ENCODE measurements at regions not wholly inside any gene's neighbourhood (a gene's known extent, or its start where the extent isn't known, plus 50 kb on each side); places are given as distances from the start of the nearest gene placed in this dataset.

GRCh38 chr10:91726355-91726754 lies 71.9 kb upstream of the TNKS2 start:
- Mint-ChIP-seq H3K4me1 (ENCODE audit: low read depth) (peaks cover 7% of the 10 kb centered on the region), H3K36me3 (ENCODE audit: low read depth) (no peaks in the 10 kb centered on the region), H3K27me3 (ENCODE audit: low read depth) (no peaks in the 10 kb centered on the region), H3K4me3 (ENCODE audit: unreplicated experiment) (no peak overlapping the region), H3K27ac (ENCODE audit: unreplicated experiment) (no peak overlapping the region), H3K9me3 (ENCODE audit: low read depth) (no peaks in the 10 kb centered on the region)
- TF ChIP-seq CTCF (IDR thresholded peaks at IDR 0.05), result no peak
- no peak for DNase-seq (ENCODE audit: low spot score)

- no peak for DNase-seq (ENCODE audit: low spot score)
- Mint-ChIP-seq H3K27me3 (ENCODE audit: low read depth) (no peaks in the 10 kb centered on the region), H3K27ac (ENCODE audit: unreplicated experiment) (no peak overlapping the region), H3K4me3 (ENCODE audit: unreplicated experiment) (no peak overlapping the region), H3K9me3 (ENCODE audit: low read depth) (no peaks in the 10 kb centered on the region), H3K36me3 (ENCODE audit: low read depth) (no peaks in the 10 kb centered on the region), H3K4me1 (ENCODE audit: low read depth) (peaks cover 7% of the 10 kb centered on the region)
- TF ChIP-seq CTCF (IDR thresholded peaks at IDR 0.05), result no peak
Observed at GRCh38 chr10:91724933-91725332, 73.3 kb upstream of the TNKS2 start.

DNA sequence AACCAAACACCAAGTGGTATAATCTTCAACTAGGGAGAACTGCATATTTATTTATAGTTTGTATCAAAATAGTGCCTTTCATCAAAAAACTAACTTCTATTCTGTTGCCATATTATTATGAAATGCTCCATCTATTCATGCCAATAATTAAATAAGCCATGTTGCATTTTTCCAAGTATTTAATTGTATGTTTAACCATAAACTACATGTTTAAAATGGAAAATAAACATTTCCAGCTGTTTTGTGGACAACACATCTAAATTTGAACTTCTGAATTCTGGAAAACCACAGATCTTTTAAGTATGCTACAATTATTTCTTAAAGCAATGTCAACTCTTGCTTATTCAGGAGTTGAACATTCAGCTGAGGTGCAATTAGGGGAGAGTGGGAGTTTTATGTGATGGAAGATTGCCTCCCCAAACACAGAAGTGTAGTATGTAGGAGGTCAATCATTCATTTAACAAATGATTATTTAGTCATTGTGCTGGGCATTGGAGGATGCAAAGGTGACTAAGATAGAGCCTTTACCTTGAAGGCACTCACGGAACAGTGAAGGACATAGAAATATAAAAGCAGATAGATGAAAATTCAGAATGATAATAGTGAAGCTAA lies 80.7 kb upstream of the PPP1R3C start:
- H3K36me3 Mint-ChIP-seq (ENCODE audit: low read depth), result no peaks in the 10 kb centered on the region
- no peak for TF ChIP-seq CTCF (IDR thresholded peaks at IDR 0.05)
- no peak overlapping the region for H3K4me3 Mint-ChIP-seq (ENCODE audit: unreplicated experiment)
- no peaks in the 10 kb centered on the region for H3K27me3 Mint-ChIP-seq (ENCODE audit: low read depth)
- no peak overlapping the region for H3K27ac Mint-ChIP-seq (ENCODE audit: unreplicated experiment)
- DNase-seq (ENCODE audit: low spot score), result no peak
- H3K9me3 Mint-ChIP-seq (ENCODE audit: low read depth), result no peaks in the 10 kb centered on the region
- peaks cover 25% of the 10 kb centered on the region for H3K4me1 Mint-ChIP-seq (ENCODE audit: low read depth)

DNA sequence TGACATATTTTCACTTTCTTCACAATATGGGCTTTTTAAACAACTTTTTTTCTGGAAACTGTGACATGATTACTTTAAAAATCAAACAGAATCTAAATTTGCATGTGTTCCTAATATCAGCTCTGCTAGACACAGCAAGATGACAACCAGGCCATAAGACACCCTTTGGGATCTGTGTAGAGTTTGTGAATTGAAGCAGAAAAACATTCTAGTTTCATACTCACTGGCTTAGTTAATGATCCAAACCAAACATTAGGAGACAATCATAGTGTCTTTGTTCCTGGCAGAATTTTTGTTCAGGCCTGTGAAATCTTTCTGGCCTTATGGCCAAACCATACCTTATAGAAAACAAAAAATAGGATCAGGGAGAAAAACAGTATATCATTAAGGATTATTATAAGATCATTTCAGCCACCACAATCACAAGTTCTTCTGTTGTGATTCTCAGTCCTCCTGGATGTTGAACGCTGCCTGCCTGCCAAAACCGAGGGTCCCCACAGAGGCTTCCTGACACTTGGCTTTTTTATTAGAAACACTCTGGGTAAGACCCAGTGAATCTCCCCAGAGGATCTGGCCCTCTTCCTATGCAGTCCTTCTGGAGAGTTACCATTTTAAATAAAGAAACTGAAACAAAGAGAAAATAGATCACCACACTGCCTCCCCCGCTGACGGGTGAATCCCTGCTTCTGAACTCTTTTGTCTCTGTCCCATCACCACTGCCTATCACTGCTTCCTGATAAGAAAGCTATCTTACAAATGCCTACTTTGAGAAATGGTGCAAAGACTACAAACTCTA lies 79.2 kb upstream of the PPP1R3C start:
- H3K9me3 Mint-ChIP-seq (ENCODE audit: low read depth), result no peaks in the 10 kb centered on the region
- H3K27ac Mint-ChIP-seq (ENCODE audit: unreplicated experiment), result peak overlapping the region; percentile 65
- H3K27me3 Mint-ChIP-seq (ENCODE audit: low read depth), result no peaks in the 10 kb centered on the region
- peaks cover 39% of the 10 kb centered on the region for H3K4me1 Mint-ChIP-seq (ENCODE audit: low read depth)
- no peak for DNase-seq (ENCODE audit: low spot score)
- no peaks in the 10 kb centered on the region for H3K36me3 Mint-ChIP-seq (ENCODE audit: low read depth)
- no peak overlapping the region for H3K4me3 Mint-ChIP-seq (ENCODE audit: unreplicated experiment)
- no peak for TF ChIP-seq CTCF (IDR thresholded peaks at IDR 0.05)

GRCh38 chr10:91709394-91709798 lies 76.5 kb upstream of the PPP1R3C start:
- no peak overlapping the region for H3K4me3 Mint-ChIP-seq (ENCODE audit: unreplicated experiment)
- H3K27ac Mint-ChIP-seq (ENCODE audit: unreplicated experiment), result no peak overlapping the region
- peaks cover 39% of the 10 kb centered on the region for H3K4me1 Mint-ChIP-seq (ENCODE audit: low read depth)
- no peak for TF ChIP-seq CTCF (IDR thresholded peaks at IDR 0.05)
- H3K27me3 Mint-ChIP-seq (ENCODE audit: low read depth), result no peaks in the 10 kb centered on the region
- no peak for DNase-seq (ENCODE audit: low spot score)
- H3K36me3 Mint-ChIP-seq (ENCODE audit: low read depth), result no peaks in the 10 kb centered on the region
- no peaks in the 10 kb centered on the region for H3K9me3 Mint-ChIP-seq (ENCODE audit: low read depth)
